Eye (tissue), 1 donor: ENCODE measurements at regions not wholly inside any gene's neighbourhood (a gene's known extent, or its start where the extent isn't known, plus 50 kb on each side); places are given as distances from the start of the nearest gene placed in this dataset.
A peak's percentile ranks its signal among the peaks of the same experiment; 100 is the strongest.

Source experiments
- DNase-seq: peaks from one replicate; pipeline ENCODE4 v3.0.0-alpha.2; 2015

DNA sequence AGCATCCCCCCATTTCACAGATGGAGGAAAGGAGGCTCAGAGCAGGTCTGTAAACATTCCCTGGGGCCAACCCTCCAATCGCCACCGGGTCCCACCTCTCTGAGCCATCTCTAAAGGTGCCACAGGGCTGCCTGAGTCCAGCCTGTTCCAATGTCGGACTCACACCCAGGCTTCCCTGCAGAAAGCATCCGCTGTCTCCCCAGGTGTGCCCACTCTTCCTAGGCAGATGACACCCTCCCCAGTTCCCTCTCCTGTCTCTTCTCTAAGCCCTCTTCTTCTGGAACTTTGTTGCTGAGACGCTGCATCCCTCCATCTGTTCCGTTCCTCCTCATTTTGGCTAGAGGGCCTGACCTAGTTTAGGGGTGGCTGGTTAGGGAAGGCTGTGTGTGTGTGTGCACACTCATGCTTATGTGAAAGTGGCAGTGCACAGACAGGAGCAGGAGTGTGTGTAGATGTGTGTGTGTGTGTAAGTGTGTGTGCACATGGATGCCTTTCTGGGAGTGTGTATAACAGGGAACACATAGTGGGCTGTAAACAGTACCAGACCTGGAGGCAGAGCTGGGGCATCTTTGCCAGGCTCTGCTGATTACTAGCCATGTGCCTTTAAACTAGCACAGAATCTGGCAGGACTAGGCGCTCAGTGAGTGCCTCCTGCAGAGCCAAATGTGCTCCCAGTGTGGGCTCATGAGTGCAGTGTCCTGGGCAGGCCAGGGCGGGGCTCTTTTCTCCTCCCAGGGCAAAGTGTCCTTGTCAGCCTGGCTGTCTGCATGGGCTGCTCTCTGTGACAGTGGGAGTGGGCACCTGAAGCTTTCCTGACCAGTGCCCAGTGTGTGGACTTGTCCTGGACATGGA, 77.3 kb upstream of the NECTIN1 start:
- no peak for DNase-seq

DNA sequence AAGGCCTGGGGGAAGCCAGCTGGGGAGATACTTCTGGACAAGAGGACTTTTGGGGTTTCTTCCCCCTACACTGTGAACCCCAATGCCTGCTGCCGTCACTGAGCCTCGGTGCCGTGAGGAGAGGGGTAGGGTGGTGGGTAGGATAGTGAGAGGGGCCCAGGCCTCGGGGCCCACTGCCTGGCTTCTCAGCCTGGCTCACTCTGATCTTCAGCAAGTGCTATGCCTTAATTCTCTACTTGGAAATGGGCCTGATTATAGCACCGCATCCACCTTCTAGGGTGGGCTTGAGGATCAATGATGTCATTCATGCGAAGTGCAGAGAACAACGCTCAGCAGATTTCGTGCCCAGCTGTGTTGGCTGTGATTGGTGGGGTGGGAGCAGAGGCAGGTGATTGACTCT, 76.7 kb upstream of the NECTIN1 start:
- no peak for DNase-seq

DNA sequence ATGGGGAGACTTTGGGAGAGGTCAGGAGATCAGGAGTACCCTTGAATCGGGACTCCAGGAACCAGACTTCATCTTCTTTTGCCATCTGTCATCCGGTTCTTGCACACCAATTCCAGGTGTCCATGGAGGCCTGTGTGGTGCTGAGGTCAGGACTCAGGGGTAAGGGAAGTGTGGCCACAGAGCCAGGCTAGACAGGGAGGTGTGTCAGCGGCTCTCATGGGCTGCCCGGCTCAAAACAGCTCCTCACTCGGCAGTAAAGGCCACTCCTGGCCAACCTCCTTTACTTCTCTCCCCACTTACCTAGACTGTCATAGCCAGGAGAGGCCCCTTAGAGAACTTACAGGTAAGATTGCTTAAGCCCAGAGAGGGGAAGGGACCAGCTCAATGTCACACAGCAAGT, 75.7 kb upstream of the NECTIN1 start:
- no peak for DNase-seq

DNA sequence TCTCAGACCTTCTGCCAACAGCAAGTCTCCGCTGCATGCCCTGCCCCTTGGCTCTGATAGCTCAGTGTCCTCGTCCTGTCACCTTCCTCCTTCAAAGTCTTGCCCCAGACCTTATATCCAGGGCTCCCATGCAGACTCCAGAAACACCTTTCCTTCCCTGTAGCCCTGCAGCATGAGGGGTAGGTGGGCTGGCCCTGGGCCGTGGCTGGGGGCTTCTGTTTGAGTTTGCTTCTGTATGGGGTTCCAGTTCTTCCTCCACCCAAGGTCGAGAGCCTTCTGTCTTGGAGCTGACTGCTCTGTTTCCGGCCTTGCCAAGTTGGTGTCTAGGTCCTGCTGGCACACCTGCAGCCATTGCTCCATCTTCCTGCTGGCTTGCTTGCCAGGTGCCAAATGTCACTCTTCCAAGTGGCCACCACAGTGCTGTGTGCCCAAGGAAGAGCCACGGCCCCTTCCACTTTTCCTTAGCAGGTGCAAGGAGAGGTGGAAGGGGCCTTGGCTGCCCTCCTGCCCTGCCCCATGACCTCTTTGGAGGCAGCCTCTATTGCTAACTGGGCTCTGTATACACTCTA, 74.8 kb upstream of the NECTIN1 start:
- DNase-seq, result no peak

DNA sequence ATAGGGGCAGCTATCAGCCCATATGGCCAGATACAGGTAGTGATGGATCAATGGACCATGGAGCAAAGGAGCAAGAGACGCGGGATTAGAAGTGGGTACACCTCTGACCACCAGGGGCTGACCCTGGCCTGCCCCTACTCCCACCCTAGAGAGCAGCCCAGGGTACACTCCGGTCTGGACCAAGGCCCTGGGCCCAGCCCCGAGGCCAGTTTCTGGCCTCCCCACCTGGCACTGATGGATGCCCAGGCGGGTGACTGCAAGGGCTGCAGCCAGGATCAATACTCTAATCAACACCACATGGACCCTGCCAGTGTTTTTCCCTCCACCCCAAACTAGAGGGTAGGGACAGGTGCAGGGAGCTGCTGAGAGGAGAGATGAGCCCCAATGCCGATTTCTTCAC, 74.1 kb upstream of the NECTIN1 start:
- DNase-seq, result no peak

DNA sequence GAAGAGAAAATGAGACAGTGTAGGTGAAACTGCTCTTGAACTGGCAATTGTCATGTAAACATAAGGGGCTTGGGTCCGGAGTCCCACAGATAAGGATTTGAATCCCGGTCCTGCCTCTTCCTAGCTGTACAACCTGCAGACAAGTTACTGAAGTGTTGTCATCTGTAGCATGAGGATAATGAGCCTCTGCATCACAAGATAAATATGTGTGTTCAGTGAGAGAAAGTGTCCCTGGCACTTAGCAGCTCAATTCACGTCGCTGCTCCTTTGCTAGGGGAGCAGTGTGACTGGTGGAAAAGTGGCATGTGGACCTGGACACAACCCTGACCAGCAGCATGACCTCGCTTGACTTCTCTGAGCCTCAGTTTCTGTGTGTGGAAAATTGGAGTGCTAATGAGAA, 73.7 kb upstream of the NECTIN1 start:
- DNase-seq, result peak; percentile 42

DNA sequence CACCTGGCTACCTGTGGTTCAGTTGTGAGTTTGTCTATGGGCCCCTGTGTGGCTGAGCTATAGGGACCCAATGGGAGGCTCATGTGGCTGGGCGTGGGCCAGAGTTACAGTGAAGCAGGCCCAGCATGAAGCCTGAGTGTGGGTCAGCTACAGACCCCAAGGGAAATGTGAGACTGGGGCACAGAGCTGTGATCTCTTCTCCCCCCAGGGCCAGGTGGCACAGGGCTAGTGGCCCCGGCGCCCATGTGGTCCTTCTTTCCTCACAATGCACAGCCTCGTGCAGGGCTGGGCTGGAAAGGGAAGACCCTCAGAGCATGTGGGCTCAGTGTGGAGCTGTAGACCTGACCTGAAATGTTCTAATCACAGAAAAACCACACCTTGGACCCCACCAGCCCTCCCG, 71.6 kb upstream of the NECTIN1 start:
- no peak for DNase-seq

DNA sequence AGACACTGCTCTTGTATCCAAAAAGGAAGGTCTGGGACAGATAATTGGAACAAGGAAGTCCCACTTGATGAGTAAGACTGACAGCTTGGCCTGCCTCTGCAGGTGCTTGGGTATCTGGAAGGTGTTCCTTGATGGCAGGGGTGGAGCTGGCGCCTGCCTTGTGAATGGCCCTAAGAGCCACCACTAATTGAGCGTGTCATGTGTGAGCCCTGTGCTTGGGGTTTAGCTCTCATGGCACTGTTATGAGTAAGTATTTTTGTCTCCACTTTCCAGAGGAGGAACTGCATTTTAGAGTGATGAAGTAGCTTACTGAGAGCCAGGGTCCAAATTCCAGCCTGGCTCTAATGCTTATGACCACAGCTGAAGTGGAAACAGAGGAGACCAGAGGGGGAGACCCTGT, 71.2 kb upstream of the NECTIN1 start:
- no peak for DNase-seq

DNA sequence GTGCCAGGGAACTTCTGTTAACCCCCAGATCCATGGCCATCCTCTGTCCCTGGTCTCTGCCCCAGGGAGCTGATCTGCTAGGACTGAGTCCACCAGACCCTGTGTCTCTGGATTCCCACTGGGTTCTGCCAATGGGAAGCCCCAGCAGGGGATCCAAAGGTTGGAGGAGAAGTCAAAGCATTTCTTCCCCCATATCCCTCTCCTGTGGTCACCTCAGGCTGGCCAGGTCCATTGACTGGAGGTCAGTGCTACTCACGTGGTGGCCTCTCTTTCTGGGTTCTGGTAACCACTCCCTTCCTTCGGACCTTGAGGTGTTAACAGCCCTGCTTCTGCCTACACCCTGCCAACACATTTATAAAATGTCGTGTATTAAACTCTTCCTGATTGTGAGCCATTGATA, 69.7 kb upstream of the NECTIN1 start:
- DNase-seq, result no peak

DNA sequence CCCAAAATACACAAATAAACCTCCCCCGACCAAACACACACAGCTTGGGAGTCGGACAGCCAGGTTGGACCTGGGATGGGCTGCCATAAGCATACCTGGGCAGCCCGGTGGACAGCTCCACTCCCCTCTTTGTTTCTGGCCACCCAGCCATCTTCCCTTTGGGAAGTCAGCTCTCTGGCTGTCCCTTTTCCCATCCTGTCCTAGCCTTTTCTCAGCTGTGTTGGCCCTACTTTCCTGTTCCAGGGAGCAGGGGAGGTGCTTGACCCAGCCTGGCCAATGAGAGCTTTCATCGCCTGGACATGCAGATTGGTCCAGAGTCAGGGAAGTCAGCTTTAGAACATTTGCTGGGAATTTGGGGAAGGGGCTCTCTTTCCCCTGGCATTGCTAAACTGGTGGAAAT, 68.7 kb upstream of the NECTIN1 start:
- peak; percentile 29 for DNase-seq

DNA sequence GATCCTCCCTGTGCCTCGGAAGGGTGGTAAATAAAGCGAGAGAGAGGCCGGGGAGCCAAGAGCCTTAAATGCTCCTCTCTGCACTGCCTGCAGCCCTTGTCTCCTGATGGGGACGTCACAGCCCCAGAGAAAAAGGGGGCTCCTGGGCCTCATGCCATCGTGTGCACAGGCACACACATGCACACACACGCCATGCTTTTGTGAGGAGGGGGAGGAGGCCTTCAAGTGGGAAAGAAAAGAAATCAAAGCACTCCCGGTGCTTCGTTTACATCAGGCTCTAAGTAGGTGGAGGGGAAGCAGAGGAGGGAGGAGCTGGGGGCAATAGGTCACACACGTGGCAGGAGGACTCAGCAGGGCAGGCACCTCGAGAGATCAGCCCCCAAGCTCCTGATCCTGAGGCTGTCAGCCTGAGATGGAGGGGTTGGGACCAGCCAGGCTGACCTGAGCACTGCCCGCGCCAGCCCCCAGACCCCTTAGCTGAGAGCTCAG, 68.2 kb upstream of the NECTIN1 start:
- peak; percentile 72 for DNase-seq

DNA sequence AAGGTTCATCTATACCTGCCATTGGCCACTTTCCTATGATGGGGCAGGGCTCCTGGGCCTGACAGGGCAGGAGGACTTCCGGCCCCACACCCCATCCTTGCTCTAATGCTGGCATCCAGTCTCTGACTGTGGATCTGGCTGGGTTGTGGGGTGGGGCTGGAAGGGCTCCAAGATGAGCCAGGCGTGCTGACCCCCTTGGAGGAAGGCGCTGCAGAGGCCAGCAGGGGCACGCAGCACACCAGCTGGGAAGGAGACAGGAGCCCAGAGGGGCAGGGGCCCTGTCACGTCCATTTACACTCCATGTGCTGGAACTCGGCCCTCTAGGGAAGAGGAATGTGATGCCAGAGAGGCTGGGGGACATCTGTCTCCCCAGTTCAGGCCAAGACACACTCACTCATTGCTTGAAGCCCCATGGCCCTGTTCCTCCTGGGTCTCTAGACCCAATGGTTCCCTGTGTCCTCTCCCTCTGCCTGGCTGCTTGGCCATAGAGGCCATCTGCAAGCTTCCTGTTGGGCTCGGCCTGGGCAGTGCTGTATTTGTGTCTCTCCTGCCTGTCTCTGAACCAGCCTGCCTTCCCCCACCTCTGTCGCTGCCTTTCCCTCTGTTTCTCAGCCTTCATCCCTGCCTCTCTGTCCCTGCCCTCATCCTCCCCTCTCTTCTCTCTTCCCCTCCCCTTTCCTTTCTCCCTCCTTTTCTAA, 67.5 kb upstream of the NECTIN1 start:
- peak; percentile 47 for DNase-seq

DNA sequence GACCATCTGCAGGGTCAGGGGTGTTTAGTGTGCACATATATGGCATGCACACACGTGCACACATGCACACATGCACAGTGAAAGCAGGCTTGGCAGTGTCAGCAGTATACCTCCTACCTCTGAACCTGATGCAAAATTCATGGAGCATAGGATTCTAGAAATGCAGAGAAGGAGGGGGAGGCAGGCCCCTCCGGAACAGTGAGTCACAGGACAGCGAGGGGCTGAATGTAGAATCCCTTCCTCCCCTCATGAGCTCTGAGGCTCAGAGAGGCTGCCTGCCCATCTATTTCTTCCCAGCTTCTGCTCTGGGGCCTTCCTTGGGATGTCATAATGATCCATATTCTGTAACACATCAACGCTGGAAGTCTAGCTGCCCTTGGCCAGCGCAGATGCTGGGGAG, 66.7 kb upstream of the NECTIN1 start:
- no peak for DNase-seq

DNA sequence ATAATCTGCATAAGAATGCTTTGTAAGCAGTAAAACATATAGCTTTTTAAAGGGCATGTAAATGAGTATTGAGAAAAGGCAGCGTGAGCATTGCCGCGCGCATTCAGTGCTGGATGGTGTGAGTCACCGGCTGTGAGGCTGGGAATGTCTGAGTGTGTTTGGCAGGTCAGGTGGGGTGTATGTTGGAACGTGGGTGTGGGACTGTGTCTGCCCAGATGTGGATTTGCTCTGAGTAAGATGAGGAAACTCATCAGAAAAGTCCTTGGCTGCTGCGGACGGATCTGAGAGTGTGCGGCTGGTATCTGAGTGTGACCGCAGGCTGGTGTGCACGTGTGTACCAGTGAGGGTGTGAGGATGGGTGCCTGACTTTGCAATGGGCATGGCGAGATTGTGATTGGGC, 66.2 kb upstream of the NECTIN1 start:
- DNase-seq, result no peak

DNA sequence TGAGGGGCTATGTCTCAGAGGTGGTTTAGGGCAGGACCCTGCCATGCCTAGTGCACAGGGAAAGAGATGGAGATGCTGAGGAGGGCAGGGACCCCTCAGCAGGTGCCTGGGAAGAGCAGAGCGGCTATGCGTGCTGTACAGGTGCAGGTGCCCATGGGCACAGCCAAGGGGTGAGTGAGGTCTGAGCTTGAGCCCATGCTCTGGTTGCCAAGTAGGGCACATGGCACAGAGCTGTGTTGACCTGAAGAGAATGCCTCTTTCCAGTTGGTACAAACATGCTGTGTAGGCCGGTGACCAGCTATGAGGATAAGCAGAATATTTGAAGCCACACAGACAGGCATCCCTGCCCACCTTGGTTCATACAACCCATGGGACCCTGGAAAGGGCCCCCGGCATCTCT, 65.8 kb upstream of the NECTIN1 start:
- DNase-seq, result no peak

DNA sequence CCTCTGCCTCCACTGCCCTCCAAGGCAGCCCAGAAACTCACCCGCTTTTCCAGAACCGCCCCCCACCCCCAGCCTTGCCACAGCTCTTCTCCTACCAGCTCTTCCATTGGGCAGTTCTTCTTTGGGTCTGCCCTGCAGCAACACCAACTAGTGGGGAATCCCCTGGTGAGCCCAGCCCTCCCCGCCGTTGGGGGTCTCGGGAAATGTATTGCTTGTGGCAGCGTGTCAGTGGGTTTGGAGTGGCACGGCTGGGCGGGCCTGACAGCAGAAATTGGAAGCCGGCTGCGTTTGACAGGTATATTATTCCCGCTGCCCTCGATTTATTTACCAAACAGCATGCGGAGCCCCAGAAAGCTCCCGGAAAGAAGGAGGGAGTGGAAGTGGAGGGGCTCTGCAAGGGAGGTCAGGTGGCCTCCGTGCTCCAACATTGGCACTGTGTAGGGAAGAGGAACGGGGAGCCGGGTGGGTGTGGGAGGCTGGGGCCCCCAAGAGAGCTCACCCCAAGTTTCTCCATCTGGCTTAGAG, 65.2 kb upstream of the NECTIN1 start:
- DNase-seq, result no peak

DNA sequence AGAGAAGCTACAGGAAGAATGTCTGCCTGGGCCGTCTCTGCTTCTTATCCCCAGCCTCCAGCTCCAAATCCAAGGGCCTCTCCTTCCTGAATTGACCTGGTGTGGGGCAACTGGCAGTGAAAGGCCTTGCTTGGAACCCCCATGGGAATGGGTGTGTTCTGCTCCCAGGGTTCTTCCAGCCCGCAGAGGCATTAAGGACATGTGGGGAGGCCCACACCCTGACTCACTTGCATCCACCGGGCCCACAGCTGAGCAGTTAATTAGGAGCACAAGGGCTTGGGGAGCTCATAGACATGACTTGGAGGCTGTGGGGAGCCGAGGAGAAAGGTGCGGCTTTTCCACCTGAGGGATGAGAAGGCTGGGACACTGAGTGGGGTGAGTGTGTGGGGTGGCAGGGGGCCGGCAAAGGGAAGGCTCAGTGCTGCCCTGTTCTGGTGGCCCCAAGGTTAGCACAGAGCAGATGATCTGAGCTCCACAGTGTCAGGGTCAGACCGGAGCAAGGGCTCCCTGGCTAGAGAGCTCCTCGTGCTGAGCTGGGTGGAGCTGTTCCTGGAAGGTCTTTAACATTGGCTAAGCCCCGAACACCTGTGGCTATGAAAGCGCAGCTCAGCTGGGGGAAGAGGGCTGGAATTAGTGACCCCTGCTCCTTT, 64.5 kb upstream of the NECTIN1 start:
- DNase-seq, result no peak

DNA sequence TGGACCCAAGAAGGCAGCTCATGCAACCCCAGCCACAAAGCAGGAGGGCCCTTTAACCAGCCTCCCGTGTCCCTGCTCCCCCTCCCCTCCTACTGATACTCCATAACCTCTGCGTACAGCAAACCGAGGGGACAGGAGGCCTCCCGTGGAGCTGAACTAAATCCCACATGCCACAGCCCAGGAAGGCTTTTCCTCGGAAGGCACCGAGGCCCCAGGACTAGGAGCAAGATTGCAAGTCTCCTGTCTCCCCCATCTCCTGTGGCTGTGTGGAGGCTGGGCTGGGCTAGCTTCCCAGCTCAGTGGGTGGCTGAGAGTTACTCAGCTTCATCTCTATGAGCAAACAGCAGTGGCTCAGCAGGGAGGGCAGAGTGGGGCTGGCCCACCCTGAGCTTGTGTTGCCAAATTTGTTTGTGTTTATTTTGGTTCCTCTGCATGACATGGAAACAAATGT, 62.7 kb upstream of the NECTIN1 start:
- DNase-seq, result peak; percentile 36

DNA sequence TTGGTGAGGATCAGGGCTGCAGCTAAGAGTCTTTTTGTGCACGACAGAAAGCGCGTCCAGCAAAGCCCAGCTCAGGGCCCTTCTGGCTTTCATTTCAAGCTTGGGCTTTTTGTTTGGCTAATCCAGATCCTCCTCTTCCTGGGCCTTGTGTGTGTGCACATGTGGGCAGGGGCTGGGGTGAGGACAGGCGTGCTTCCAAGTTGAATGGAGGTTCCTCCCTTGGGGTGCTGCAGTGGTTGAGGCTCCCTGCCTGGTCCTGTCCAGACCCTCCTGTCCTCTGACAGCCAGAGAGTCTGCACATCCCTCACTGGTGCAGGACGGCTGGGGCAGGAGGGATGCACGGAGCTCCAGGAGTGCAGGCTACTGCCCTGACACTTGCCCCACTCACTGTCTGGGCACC, 62.0 kb upstream of the NECTIN1 start:
- no peak for DNase-seq

DNA sequence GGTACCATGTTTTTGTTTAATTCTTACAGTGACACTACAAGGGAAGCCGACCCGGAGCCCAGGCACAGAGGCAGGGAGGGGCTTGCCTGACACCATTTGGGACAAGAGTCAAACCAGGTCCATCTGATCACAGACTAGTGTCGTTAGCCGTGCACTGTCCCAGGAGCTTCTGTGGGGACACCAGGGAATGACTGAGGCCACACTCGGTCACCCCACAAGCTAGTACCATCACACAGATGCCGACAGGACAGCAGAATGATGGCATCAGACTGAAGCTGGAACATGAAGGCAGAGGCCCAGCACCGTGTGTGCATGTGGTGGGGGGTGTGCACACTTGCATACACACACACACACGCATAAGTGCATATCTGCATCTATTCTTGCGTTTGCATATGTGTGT, 61.5 kb upstream of the NECTIN1 start:
- no peak for DNase-seq

DNA sequence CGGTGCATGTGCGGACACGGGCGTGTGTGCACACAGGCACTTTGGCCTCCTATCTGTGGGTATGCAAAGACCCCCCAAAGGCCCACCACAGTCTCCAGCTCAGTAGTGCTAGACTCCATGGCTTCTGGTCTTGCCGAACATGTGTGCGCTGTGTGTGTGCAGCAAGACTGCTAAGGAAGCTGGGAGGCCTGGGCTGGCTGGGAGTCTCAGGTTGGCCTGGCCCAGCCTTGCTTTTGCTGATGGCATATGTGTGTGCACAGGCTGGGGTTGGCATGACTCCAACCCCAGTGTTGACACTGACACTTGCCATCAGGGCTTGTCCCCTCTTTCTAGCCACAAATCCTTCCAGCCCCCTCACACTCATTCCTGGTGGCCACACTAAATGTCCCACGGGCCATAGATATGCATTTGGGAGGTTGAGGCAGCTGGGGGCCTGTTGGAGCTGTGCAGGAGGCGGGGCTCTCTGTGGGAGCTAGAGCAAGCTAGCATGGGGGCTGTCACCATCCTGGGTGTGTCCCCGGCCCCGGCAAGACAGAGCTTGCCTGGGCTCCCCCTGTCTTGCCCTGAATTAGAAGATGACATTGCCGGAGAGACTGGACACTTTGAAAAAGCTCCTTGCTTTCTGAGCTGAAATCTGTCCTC, 60.9 kb upstream of the NECTIN1 start:
- DNase-seq, result no peak

DNA sequence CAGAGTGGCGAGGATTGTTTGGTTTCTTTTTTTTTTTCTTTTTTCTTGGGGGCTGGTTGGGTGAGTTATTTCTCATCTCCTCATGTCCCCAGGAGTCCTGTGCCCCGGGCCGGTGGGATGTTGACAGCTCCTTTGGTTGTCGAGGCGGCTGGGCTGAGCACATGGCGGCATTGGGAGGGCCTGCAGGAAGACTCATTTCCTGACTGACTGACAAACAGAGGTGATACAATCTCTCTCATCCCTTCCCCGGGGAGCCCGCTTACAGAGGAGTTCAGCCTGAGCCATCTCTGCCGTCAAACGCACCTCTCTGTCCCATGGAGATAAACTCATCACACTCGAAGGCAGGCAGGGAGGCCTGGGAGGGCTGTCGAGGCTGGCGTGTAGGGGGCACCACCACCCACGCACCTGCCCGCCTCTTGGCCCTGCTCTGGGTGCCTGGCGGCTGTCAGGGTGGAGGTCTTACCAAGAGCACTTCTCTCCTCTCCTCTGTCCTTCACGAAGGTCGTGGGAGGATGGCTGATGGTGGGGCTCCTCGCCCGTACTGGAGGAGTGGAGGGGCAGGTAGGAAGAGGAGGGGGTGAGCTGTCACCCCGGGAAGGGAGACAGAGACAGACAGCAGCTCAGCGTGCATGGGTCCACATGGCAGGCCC, 60.0 kb upstream of the NECTIN1 start:
- DNase-seq, result no peak
